Stomach (tissue), 8 donors: ENCODE measurements at regions not wholly inside any gene's neighbourhood (a gene's known extent, or its start where the extent isn't known, plus 50 kb on each side); places are given as distances from the start of the nearest gene placed in this dataset.

Source experiments
- DNase-seq, 2 donors: peaks; one replicate each; pipeline versions ENCODE4 v3.0.0 to v3.0.0-alpha.2; 2013 to 2019
- H3K27ac ChIP-seq, 5 donors: fragments of 200-600 bp in 4 of 5; sonication (generic) in 4 of 5; one replicate each; pipeline ENCODE4 v1.5.1; 2013 to 2019; ENCODE audit warnings: mild to moderate bottlenecking in 1 of 5, moderate library complexity in 1 of 5
- H3K27me3 ChIP-seq, 3 donors: fragments of 200-600 bp; sonication (generic); one replicate each; pipeline ENCODE4 v1.5.1; 2017 to 2019; ENCODE audit warnings: mixed run types in 1 of 3
- H3K36me3 ChIP-seq, 4 donors: fragments of 200-600 bp; sonication (generic); 1 replicate in 3 of 4; 2 replicates in 1 of 4; pipeline ENCODE4 v1.5.1; 2016 to 2019
- H3K4me1 ChIP-seq, 4 donors: fragments of 200-600 bp; sonication (generic); one replicate each; pipeline ENCODE4 v1.5.1; 2016 to 2019
- H3K4me3 ChIP-seq, 4 donors: fragments of 200-600 bp; sonication (generic) in 3 of 4; one replicate each; pipeline ENCODE4 v1.5.1; 2016 to 2019; ENCODE audit warnings: mild to moderate bottlenecking in 1 of 4
- H3K9me3 ChIP-seq, 4 donors: fragments of 200-600 bp; sonication (generic); one replicate each; pipeline ENCODE4 v1.5.1; 2016 to 2019
- EP300 ChIP-seq: sonication (generic); formaldehyde crosslinking; IDR thresholded peaks from one replicate; pipeline ENCODE4 v1.6.1; 2017; ENCODE audit warnings: antibody characterized with exemption
- POLR2A ChIP-seq, 4 donors: fragments of 450-650 bp; IDR thresholded peaks; one replicate each; pipeline ENCODE4 v1.6.1; 2016; ENCODE audit warnings: antibody characterized with exemption in 4 of 4, control low read depth in 2 of 4, mild to moderate bottlenecking in 1 of 4, moderate library complexity in 1 of 4
- POLR2AphosphoS5 ChIP-seq, 3 donors: sonication (generic); formaldehyde crosslinking; IDR thresholded peaks; one replicate each; pipeline ENCODE4 v1.6.1; 2016; ENCODE audit warnings: antibody characterized with exemption in 3 of 3
- WGBS, 5 donors: extraction: QIAGEN DNeasy Blood & Tissue Kit in 3 of 5; methylation state at CpG; one replicate each; pipeline versions ENCODE4 v1.1.5 to v1.1.7; 2013 to 2018; 5-methylcytosine and 5-hydroxymethylcytosine counted together
- intact Hi-C: fragments of 100-400 bp; cut with DNase I; formaldehyde crosslinking; loops from one replicate; pipeline ENCODE4 v1.15.1; 2023; ENCODE audit warnings: low total_unique reads
- TF ChIP-seq, protein P1 (sequence below), 7 experiments: fragments of 450-650 bp in 4 of 7; fragments of 200-600 bp in 3 of 7; sonication (generic) in 3 of 7; IDR thresholded peaks; one replicate each; pipeline ENCODE4 v1.5.1; 2016 to 2019; ENCODE audit warnings: antibody characterized with exemption in 7 of 7, control low read depth in 2 of 7, mild to moderate bottlenecking in 1 of 7
- donor health status: healthy with polysubstance abuse.
- donor health status: Bipolar disorder and iron deficiency.
- donor health status: healthy.

DNA sequence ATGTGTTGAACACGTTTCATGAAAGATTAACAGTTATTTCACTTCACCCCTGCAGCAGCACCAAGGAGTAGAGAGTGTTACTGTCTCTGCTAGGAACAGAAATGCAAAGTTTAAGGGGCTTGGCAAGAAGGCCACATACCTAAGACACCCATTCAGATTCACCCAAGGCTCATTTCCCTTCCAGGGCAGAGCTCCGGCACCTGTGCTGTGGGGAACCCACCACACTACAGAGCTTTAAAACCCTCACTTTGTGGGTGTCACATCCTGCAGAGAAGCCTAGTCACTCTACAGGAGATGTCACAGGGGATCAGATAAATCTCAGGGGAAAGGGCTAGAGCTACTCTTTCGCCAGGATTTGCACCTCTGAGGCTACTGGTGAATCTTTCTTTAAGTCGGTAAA lies 176.1 kb upstream of the KLF6 start:
- Histone ChIP-seq H3K4me3 (no peak overlapping the region), H3K4me1 (peaks cover 0 to 14% (median 2%) of the 10 kb centered on the region in 4 donors), H3K9me3 (no peaks in the 10 kb centered on the region), H3K27ac (no peak overlapping the region), H3K36me3 (no peaks in the 10 kb centered on the region), H3K27me3 (no peaks in the 10 kb centered on the region)
- 74 to 82% (median 77%) methylated on average over 4 of the region's 4 CpGs for WGBS, 5 donors
- DNase-seq, result peak in 1 of 2 donors; percentile 36
- intact Hi-C loops, result no loop called here
- TF ChIP-seq POLR2AphosphoS5 (IDR thresholded peaks at IDR 0.05) (no peak), POLR2A (IDR thresholded peaks at IDR 0.05) (no peak), EP300 (no peak)
- TF ChIP-seq, protein P1, sequence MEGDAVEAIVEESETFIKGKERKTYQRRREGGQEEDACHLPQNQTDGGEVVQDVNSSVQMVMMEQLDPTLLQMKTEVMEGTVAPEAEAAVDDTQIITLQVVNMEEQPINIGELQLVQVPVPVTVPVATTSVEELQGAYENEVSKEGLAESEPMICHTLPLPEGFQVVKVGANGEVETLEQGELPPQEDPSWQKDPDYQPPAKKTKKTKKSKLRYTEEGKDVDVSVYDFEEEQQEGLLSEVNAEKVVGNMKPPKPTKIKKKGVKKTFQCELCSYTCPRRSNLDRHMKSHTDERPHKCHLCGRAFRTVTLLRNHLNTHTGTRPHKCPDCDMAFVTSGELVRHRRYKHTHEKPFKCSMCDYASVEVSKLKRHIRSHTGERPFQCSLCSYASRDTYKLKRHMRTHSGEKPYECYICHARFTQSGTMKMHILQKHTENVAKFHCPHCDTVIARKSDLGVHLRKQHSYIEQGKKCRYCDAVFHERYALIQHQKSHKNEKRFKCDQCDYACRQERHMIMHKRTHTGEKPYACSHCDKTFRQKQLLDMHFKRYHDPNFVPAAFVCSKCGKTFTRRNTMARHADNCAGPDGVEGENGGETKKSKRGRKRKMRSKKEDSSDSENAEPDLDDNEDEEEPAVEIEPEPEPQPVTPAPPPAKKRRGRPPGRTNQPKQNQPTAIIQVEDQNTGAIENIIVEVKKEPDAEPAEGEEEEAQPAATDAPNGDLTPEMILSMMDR (IDR thresholded peaks at IDR 0.05), result no peak

DNA sequence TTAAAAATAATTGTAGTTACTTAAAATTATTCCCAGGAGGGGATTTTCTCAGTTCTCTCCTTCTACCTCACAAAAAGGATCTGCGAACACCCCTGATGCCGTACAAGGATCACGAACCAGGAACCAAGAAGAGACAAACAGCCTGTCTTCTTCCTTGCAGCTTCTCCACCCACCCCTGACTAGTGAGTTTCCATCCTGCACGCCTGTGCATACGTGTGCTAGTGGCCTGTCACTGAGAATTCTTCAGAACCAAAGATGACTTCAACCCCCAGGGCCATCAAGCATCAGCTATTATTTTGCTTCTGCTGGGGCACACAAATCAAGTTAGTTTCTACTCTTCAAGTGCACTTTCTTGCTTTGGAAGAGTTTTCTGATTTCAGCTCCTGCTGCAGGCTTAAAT lies 175.5 kb upstream of the KLF6 start:
- Histone ChIP-seq H3K4me3 (no peak overlapping the region), H3K36me3 (no peaks in the 10 kb centered on the region), H3K9me3 (no peaks in the 10 kb centered on the region), H3K27me3 (no peaks in the 10 kb centered on the region), H3K27ac (no peak overlapping the region), H3K4me1 (peaks cover 0 to 14% (median 2%) of the 10 kb centered on the region in 4 donors)
- 87 to 96% (median 94%) methylated on average over 5 of the region's 5 CpGs for WGBS, 5 donors
- DNase-seq, result no peak
- TF ChIP-seq, protein P1 (IDR thresholded peaks at IDR 0.05), result no peak
- no peak for TF ChIP-seq POLR2AphosphoS5 (IDR thresholded peaks at IDR 0.05)
- no peak for TF ChIP-seq POLR2A (IDR thresholded peaks at IDR 0.05)
- TF ChIP-seq EP300, result no peak
- intact Hi-C loops, result no loop called here

DNA sequence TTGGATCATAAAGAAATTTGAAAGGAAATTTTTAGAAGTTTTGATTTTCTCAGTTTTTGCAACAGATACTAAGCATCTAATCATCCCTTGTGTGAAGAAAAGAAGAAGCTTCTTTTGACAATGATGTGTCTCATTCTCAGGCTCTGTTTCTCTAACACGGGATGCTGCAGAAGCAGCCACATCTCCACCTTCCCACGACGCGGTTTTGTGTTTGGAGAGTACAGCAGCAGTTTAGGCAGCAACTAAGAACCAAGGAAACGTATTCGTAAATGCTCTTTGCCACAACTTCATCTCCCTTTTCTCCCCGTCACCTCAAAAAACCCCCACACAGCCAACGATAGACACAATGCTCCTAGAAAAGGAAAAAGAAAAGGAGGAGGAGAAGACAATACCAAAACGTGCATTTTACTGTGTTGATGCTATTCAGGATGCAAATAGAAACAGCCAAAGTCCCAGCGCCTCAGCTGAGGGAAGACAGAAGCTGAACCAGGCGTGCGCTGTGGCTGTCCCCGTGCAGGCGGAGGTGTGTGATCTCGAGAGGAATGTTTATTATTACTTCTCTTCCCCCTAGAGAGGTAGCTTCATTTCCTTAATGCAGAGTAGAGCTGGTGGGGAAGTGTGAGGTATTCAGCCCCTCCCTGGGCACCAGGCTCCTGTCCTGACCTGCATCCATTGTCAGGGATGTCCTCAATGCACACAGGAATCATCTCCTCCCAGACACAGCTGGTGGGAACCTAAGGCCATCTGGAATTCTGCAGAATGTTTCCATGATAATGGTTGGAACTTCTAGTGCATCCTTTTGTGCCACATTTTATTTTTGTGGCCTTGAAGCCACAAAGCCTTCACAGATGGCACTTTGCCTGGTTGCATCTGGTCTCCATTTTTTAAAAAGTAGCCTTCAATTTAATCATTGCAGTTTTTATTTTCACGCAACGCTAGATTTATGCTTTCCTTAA lies 174.6 kb upstream of the KLF6 start:
- no peaks in the 10 kb centered on the region for H3K9me3 ChIP-seq
- H3K27ac ChIP-seq, result no peak overlapping the region
- no peak for DNase-seq
- no peak overlapping the region for H3K4me3 ChIP-seq
- no peaks in the 10 kb centered on the region for H3K36me3 ChIP-seq
- 67 to 79% (median 76%) methylated on average over 17 of the region's 17 CpGs for WGBS, 5 donors
- intact Hi-C loops, result no loop called here
- peaks cover 0 to 12% (median 2%) of the 10 kb centered on the region in 4 donors for H3K4me1 ChIP-seq
- H3K27me3 ChIP-seq, result no peaks in the 10 kb centered on the region
- TF ChIP-seq POLR2AphosphoS5 (IDR thresholded peaks at IDR 0.05), result no peak
- no peak for TF ChIP-seq EP300
- no peak for TF ChIP-seq POLR2A (IDR thresholded peaks at IDR 0.05)
- TF ChIP-seq, protein P1 (IDR thresholded peaks at IDR 0.05), result no peak

DNA sequence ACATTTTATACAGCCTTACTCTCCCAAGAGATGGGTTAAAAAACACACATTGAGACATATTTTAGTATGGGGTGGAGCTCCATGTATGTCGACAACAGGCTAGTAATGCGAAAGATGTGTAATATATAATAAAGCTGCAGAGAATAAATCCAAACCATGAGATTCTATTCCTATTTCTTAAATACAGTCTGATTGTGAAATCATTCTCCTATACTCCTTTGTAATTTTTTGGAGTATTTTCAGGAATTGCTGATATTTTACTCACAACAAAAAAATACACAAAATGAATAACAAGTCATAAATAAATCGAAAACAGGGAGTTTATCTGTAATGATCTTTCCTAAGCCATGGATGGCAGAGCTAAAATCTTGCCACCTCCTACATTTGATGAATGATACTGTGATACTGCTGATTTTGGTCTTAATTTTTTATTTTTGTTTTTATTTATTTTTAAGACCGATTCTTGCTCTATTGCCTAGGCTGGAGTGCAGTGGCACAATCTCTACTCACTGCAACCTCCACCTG lies 173.5 kb upstream of the KLF6 start:
- TF ChIP-seq POLR2AphosphoS5 (IDR thresholded peaks at IDR 0.05) (no peak), POLR2A (IDR thresholded peaks at IDR 0.05) (no peak), EP300 (no peak)
- TF ChIP-seq, protein P1 (IDR thresholded peaks at IDR 0.05), result no peak
- no peaks in the 10 kb centered on the region for H3K9me3 ChIP-seq
- no peaks in the 10 kb centered on the region for H3K27me3 ChIP-seq
- 90 to 98% (median 95%) methylated on average over 4 of the region's 4 CpGs for WGBS, 5 donors
- H3K27ac ChIP-seq, result no peak overlapping the region
- no peak overlapping the region for H3K4me3 ChIP-seq
- intact Hi-C loops, result no loop called here
- H3K4me1 ChIP-seq, result peaks cover 0 to 1% (median under 1%) of the 10 kb centered on the region in 4 donors
- no peaks in the 10 kb centered on the region for H3K36me3 ChIP-seq
- no peak for DNase-seq
